GM18508 (cell line): ENCODE measurements at regions not wholly inside any gene's neighbourhood (a gene's known extent, or its start where the extent isn't known, plus 50 kb on each side); places are given as distances from the start of the nearest gene placed in this dataset.
"Not testable (repeated sequence)": the region's sequence is repeated elsewhere in the genome, so short reads cannot be mapped to it uniquely, and the experiment has no call there.

Source experiments
- ATAC-seq: cut with Tn5 transposase; IDR thresholded peaks from one replicate; pipeline ENCODE4 v1.9.1; 2021; ENCODE audit warnings: moderate number of reproducible peaks; ENCODE audit not compliant: insufficient read depth, unreplicated experiment

- no peak for ATAC-seq
Observed at GRCh38 chr3:36656873-36657272, 107.5 kb downstream of the DCLK3 start.

GRCh38 chr3:36653095-36653494 lies 111.3 kb downstream of the DCLK3 start:
- ATAC-seq = no peak

- no peak for ATAC-seq
Observed at GRCh38 chr3:36652104-36652503, 112.2 kb downstream of the DCLK3 start.

- no peak for ATAC-seq
Observed at GRCh38 chr3:36650271-36650671, 114.1 kb downstream of the DCLK3 start.

GRCh38 chr3:36649125-36649524 lies 115.2 kb downstream of the DCLK3 start:
- no peak for ATAC-seq

GRCh38 chr3:36648241-36649034 lies 115.9 kb downstream of the DCLK3 start:
- ATAC-seq = peak; percentile 95

- ATAC-seq = no peak
Observed at GRCh38 chr3:36647423-36647853, 116.9 kb downstream of the DCLK3 start.

GRCh38 chr3:36643192-36643591 lies 121.2 kb downstream of the DCLK3 start:
- no peak for ATAC-seq

GRCh38 chr3:36635731-36636130 lies 128.6 kb downstream of the DCLK3 start:
- no peak for ATAC-seq

- ATAC-seq = not testable (repeated sequence)
Observed at GRCh38 chr3:36633897-36634296, 130.5 kb downstream of the DCLK3 start.

GRCh38 chr3:36633060-36633459 lies 131.3 kb downstream of the DCLK3 start:
- no peak for ATAC-seq

- no peak for ATAC-seq
Observed at GRCh38 chr3:36631549-36631948, 132.8 kb downstream of the DCLK3 start.

GRCh38 chr3:36615861-36616260 lies 148.5 kb downstream of the DCLK3 start:
- no peak for ATAC-seq

- ATAC-seq = no peak
Observed at GRCh38 chr3:36606871-36607765, 157.2 kb downstream of the DCLK3 start.

GRCh38 chr3:36603423-36603822 lies 160.9 kb downstream of the DCLK3 start:
- no peak for ATAC-seq

GRCh38 chr3:36600404-36600803 lies 163.9 kb downstream of the DCLK3 start:
- ATAC-seq = no peak
